ENCODE measurements at regions not wholly inside any gene's neighbourhood (a gene's known extent, or its start where the extent isn't known, plus 50 kb on each side); places are given as distances from the start of the nearest gene placed in this dataset.

DNA sequence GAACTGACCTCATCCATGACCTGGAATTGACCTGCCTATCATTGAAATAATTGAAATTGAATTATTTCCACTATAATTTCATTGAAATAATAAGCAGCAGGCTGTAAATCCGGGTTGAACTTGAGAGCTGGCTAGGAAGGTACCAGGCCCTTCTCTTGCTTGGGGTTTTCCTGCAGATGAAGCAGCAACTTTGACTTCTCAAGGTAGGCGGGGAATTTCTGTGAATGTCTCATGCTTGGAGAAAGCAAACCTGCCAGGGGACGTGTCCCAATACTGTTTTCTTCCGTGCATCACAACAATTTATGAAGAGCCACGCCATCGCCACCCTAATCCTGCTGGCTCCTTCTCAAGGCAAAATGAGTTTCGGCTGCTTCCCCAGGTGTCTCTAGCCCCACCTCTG is 97.5 kb upstream of the XYLT1 start:
- Mint-ChIP-seq H3K9me3 (peaks cover 11% of the 10 kb centered on the region), H3K4me1 (peaks cover 5% of the 10 kb centered on the region; the same call in 1 of the 2 replicates), H3K27me3 (ENCODE audit: low read depth) (no peaks in the 10 kb centered on the region), H3K36me3 (no peaks in the 10 kb centered on the region), H3K27ac (no peak overlapping the region), H3K4me3 (no peak overlapping the region)
- ChIA-PET POLR2A (no interaction called here), CTCF (interaction anchor here (5.3 kb wide), 1 partner anchor 11 kb away, joined by 22 read pairs; no protein-coding TSS in a partner anchor)
- DNase-seq (ENCODE audit: low spot score) (no peak), ATAC-seq (no peak)
- TF ChIP-seq ZNF317 (CRISPR knock-in tag; IDR thresholded peaks at IDR 0.05; ENCODE audit: borderline replicate concordance, low read depth), result no peak
- no peak for TF ChIP-seq ZNF281 (CRISPR knock-in tag; IDR thresholded peaks at IDR 0.05)
- TF ChIP-seq ELF4 (CRISPR knock-in tag; IDR thresholded peaks at IDR 0.05; ENCODE audit: low read depth), result no peak
- no peak for TF ChIP-seq FOXK1 (CRISPR knock-in tag; IDR thresholded peaks at IDR 0.05)
- no peak for TF ChIP-seq ZBTB43 (CRISPR knock-in tag; IDR thresholded peaks at IDR 0.05)
- TF ChIP-seq OVOL2 (CRISPR knock-in tag; IDR thresholded peaks at IDR 0.05; ENCODE audit: borderline replicate concordance), result no peak
- no peak for TF ChIP-seq AR (CRISPR knock-in tag; IDR thresholded peaks at IDR 0.05)
- TF ChIP-seq ZNF263 (CRISPR knock-in tag; IDR thresholded peaks at IDR 0.05; ENCODE audit: low read depth), result no peak
- TF ChIP-seq ZNF219 (CRISPR knock-in tag; IDR thresholded peaks at IDR 0.05; ENCODE audit: borderline replicate concordance), result no peak
- no peak for TF ChIP-seq HMGA2 (CRISPR knock-in tag; IDR thresholded peaks at IDR 0.05)
- no peak for TF ChIP-seq FOXJ3 (CRISPR knock-in tag; IDR thresholded peaks at IDR 0.05; ENCODE audit: borderline replicate concordance)
- TF ChIP-seq, protein P1, sequence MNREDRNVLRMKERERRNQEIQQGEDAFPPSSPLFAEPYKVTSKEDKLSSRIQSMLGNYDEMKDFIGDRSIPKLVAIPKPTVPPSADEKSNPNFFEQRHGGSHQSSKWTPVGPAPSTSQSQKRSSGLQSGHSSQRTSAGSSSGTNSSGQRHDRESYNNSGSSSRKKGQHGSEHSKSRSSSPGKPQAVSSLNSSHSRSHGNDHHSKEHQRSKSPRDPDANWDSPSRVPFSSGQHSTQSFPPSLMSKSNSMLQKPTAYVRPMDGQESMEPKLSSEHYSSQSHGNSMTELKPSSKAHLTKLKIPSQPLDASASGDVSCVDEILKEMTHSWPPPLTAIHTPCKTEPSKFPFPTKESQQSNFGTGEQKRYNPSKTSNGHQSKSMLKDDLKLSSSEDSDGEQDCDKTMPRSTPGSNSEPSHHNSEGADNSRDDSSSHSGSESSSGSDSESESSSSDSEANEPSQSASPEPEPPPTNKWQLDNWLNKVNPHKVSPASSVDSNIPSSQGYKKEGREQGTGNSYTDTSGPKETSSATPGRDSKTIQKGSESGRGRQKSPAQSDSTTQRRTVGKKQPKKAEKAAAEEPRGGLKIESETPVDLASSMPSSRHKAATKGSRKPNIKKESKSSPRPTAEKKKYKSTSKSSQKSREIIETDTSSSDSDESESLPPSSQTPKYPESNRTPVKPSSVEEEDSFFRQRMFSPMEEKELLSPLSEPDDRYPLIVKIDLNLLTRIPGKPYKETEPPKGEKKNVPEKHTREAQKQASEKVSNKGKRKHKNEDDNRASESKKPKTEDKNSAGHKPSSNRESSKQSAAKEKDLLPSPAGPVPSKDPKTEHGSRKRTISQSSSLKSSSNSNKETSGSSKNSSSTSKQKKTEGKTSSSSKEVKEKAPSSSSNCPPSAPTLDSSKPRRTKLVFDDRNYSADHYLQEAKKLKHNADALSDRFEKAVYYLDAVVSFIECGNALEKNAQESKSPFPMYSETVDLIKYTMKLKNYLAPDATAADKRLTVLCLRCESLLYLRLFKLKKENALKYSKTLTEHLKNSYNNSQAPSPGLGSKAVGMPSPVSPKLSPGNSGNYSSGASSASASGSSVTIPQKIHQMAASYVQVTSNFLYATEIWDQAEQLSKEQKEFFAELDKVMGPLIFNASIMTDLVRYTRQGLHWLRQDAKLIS (CRISPR knock-in tag; IDR thresholded peaks at IDR 0.05; ENCODE audit: borderline replicate concordance), result no peak
- TF ChIP-seq E2F4 (CRISPR knock-in tag; IDR thresholded peaks at IDR 0.05; ENCODE audit: borderline replicate concordance, low read depth), result no peak

Data from WTC11 (cell line).